OCI-LY7 (cell line): ENCODE measurements at regions not wholly inside any gene's neighbourhood (a gene's known extent, or its start where the extent isn't known, plus 50 kb on each side); places are given as distances from the start of the nearest gene placed in this dataset.

Experiments
- CTCF ChIP-seq: fragments of 200-600 bp; sonication (generic); conservative IDR thresholded peaks from 2 replicates; pipeline ENCODE4 v1.5.1; 2014; ENCODE audit warnings: mild to moderate bottlenecking, antibody characterized with exemption, low read length, moderate library complexity, mixed read lengths
- EZH2phosphoT487 ChIP-seq: fragments of 200-600 bp; sonication (generic); IDR thresholded peaks from 2 replicates; pipeline ENCODE4 v1.6.1; 2018; ENCODE audit warnings: low read depth, borderline replicate concordance, mild to moderate bottlenecking, mixed run types, antibody characterized with exemption, low read length, moderate library complexity, mixed read lengths

- TF ChIP-seq CTCF = no peak
- no peak for TF ChIP-seq EZH2phosphoT487
Measured at GRCh38 chr16:77076839-77077238, 114.2 kb upstream of the MON1B start.
